ENCODE measurements at regions not wholly inside any gene's neighbourhood (a gene's known extent, or its start where the extent isn't known, plus 50 kb on each side); places are given as distances from the start of the nearest gene placed in this dataset.

DNA sequence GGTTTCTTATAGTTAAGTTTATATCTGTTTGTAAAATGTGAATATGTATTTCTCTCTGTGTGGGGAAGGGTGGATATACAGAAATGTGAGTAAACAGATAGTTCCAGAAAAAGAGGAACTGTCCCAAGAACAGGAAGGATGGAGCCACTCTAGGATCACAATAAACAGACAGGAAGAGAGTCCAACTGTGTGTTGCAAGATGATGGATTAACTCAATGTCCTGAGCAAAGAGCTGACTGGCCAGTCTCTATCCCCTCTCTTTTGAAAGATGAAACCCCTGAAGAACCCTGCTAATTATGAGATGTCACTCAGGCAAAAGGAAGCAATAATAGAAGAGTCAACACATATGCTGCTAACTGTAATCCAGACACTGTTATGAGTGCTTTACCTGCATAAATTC is 202.7 kb downstream of the SEMA6A start:
- Mint-ChIP-seq H3K4me1 (no peaks in the 10 kb centered on the region), H3K4me3 (no peak overlapping the region), H3K27ac (no peak overlapping the region), H3K36me3 (no peaks in the 10 kb centered on the region), H3K9me3 (no peaks in the 10 kb centered on the region)
- no peak for ATAC-seq
- no peak for DNase-seq (ENCODE audit: low spot score in 2 of 2)

- H3K4me1 Mint-ChIP-seq = no peaks in the 10 kb centered on the region
- ATAC-seq = no peak
- no peak for DNase-seq (ENCODE audit: low spot score in 2 of 2)
- no peak overlapping the region for H3K27ac Mint-ChIP-seq
- no peaks in the 10 kb centered on the region for H3K36me3 Mint-ChIP-seq
- H3K9me3 Mint-ChIP-seq = no peaks in the 10 kb centered on the region
- H3K4me3 Mint-ChIP-seq = no peak overlapping the region
These were observed 203.2 kb downstream of the SEMA6A start for GRCh38 chr5:116371431-116371830.

- Mint-ChIP-seq H3K4me3 (no peak overlapping the region), H3K36me3 (no peaks in the 10 kb centered on the region), H3K4me1 (no peaks in the 10 kb centered on the region), H3K27ac (no peak overlapping the region), H3K9me3 (no peaks in the 10 kb centered on the region)
- no peak for ATAC-seq
- DNase-seq (ENCODE audit: low spot score in 2 of 2) = no peak
These were observed 203.7 kb downstream of the SEMA6A start for GRCh38 chr5:116370886-116371285.

DNA sequence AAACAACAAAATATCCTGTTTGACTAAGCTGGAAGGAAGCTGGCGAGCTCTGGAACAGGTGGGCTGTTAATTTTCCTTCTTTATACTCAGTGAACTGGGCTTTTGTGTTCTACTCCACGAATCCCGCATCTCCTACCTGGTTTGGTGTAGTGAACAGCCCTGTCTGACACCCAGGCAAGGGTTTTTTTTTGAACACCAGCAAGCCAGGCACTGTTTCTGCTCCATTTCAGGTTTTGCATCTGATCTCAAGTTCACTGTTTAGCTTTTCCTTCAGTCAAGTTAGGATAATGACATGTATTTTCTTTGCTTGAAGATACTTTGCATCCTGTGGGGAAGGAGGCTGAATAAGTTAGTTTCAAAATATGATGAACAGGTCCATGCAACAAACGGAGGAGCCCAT is 204.5 kb downstream of the SEMA6A start:
- ATAC-seq (no peak), DNase-seq (ENCODE audit: low spot score in 2 of 2) (no peak)
- Mint-ChIP-seq H3K4me1 (no peaks in the 10 kb centered on the region), H3K9me3 (no peaks in the 10 kb centered on the region), H3K27ac (no peak overlapping the region), H3K4me3 (no peak overlapping the region), H3K36me3 (no peaks in the 10 kb centered on the region)

DNA sequence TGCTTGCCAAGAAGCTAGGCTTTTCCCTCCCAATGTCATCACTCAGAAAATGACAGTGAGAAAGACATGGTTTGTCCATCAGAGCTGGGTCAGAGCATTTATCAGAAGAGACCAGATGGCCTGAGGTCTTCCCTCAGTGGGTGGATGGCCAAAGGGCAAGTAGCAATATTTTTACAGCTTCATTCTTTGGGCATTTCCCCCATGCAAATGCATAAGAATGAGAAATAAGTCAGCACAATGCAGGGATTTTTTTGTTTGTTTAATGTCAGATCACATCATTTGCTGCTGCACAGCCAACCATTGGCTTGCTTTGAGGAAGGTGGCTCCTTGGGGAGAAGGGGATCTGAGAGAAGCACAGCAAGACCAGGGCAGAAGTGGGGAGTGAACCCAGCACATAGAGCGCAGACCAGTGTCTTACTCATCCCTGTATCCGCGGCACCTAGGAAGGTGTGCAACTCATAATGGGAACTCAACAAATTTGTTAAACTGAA is 209.6 kb downstream of the SEMA6A start:
- no peak for DNase-seq (ENCODE audit: low spot score in 2 of 2)
- no peak for ATAC-seq
- no peaks in the 10 kb centered on the region for H3K9me3 Mint-ChIP-seq
- H3K4me3 Mint-ChIP-seq = no peak overlapping the region
- H3K27ac Mint-ChIP-seq = no peak overlapping the region
- no peaks in the 10 kb centered on the region for H3K36me3 Mint-ChIP-seq
- no peaks in the 10 kb centered on the region for H3K4me1 Mint-ChIP-seq

- Mint-ChIP-seq H3K9me3 (no peaks in the 10 kb centered on the region), H3K4me1 (no peaks in the 10 kb centered on the region), H3K4me3 (no peak overlapping the region), H3K27ac (no peak overlapping the region), H3K36me3 (no peaks in the 10 kb centered on the region)
- ATAC-seq = no peak
- DNase-seq (ENCODE audit: low spot score in 2 of 2) = no peak
These were observed 210.8 kb downstream of the SEMA6A start for GRCh38 chr5:116363780-116364179.

DNA sequence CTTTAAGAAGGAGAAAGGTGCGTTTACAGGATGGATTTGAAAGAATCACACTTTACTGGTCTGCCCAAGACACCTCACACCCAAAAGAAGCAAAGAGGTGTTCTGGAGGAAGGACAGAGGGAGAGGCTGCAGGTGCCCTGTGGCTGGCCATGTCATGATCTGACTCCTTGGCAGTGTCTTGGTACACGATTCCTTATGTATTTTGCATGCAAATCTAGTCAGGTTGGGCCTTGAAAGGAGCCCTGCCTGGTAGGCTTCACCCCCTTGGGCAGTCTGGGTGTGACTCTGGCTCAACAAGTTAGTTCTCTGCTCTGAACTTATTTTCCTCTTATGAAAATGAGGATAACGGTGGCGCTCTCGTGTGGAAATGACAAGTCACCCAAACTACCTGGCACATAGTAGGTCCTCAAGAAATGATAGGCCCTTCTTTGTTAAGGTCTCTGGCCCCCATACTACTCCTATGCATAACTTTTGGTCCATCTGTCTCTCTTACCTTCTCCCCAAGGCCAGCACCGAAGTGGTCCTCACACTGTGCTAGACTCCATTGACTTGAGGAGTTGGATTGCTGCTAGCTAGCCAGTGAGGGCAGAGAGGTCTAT is 212.5 kb downstream of the SEMA6A start:
- DNase-seq (ENCODE audit: low spot score in 2 of 2) (no peak), ATAC-seq (no peak)
- no peaks in the 10 kb centered on the region for H3K9me3 Mint-ChIP-seq
- H3K4me1 Mint-ChIP-seq = no peaks in the 10 kb centered on the region
- H3K27ac Mint-ChIP-seq = no peak overlapping the region
- no peaks in the 10 kb centered on the region for H3K36me3 Mint-ChIP-seq
- no peak overlapping the region for H3K4me3 Mint-ChIP-seq

GRCh38 chr5:116361171-116361967 is 213.3 kb downstream of the SEMA6A start:
- H3K4me3 Mint-ChIP-seq = no peak overlapping the region
- no peak overlapping the region for H3K27ac Mint-ChIP-seq

DNA sequence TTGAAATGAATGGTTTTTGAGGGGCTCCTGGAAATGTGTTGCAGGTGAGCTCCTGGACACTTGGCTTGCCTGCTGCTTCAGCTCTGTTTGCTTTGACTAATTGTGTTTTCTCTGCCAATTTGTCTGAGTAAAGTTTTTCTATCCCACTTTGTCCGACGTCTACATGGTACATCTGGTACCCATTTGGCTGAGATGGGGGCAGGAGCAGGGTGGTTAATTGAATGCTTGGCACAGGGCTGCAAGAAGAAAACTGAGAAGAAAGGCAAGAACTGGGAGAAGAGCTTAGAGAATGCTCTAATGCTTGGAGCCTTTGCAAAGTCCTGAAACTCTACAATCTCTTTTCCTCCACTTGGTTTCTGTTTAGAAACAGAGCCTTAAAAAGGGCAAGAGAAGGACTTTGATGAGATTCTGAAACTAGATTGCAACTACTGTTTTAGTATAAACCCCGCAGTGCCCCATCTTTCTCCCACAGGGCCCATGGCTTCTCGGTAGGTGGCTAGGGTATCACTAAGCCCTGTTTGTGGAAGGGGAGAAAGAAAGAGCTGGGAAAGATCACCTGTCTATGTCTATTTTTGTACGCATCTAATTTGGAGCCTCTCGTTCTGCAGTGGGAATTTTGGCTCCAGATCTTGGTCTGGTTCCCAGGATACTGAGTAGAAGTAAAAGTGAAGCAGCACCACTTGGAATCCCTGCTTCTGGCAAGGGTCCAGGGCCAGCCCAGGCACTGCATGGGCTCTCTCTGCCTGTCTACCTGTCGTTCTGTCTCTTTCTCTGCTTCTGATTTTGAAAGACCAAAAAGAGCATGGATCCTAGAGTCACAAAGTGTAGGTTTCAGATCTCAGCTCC is 214.4 kb downstream of the SEMA6A start:
- no peak overlapping the region for H3K27ac Mint-ChIP-seq
- no peak for DNase-seq (ENCODE audit: low spot score in 2 of 2)
- H3K36me3 Mint-ChIP-seq = no peaks in the 10 kb centered on the region
- H3K4me3 Mint-ChIP-seq = no peak overlapping the region
- ATAC-seq = no peak
- no peaks in the 10 kb centered on the region for H3K9me3 Mint-ChIP-seq
- H3K4me1 Mint-ChIP-seq = no peaks in the 10 kb centered on the region

More at GRCh38 chr5:116361171-116361967, 213.3 kb downstream of the SEMA6A start:
- no peaks in the 10 kb centered on the region for H3K4me1 Mint-ChIP-seq
- ATAC-seq (no peak), DNase-seq (ENCODE audit: low spot score in 2 of 2) (no peak)
- no peaks in the 10 kb centered on the region for H3K36me3 Mint-ChIP-seq
- H3K9me3 Mint-ChIP-seq = no peaks in the 10 kb centered on the region

GRCh38 chr5:116359592-116359991 is 215.0 kb downstream of the SEMA6A start:
- H3K4me1 Mint-ChIP-seq = no peaks in the 10 kb centered on the region
- peaks cover 4% of the 10 kb centered on the region for H3K9me3 Mint-ChIP-seq
- DNase-seq (ENCODE audit: low spot score in 2 of 2) (no peak), ATAC-seq (no peak)
- no peak overlapping the region for H3K27ac Mint-ChIP-seq
- no peaks in the 10 kb centered on the region for H3K36me3 Mint-ChIP-seq
- H3K4me3 Mint-ChIP-seq = no peak overlapping the region

GRCh38 chr5:116358911-116359418 is 215.7 kb downstream of the SEMA6A start:
- Mint-ChIP-seq H3K4me1 (no peaks in the 10 kb centered on the region), H3K36me3 (no peaks in the 10 kb centered on the region), H3K27ac (no peak overlapping the region), H3K9me3 (peaks cover 6% of the 10 kb centered on the region), H3K4me3 (no peak overlapping the region)
- DNase-seq (ENCODE audit: low spot score in 2 of 2) (no peak), ATAC-seq (no peak)

GRCh38 chr5:116358015-116358523 is 216.6 kb downstream of the SEMA6A start:
- H3K4me3 Mint-ChIP-seq = no peak overlapping the region
- no peak for ATAC-seq
- H3K9me3 Mint-ChIP-seq = peaks cover 10% of the 10 kb centered on the region
- no peaks in the 10 kb centered on the region for H3K4me1 Mint-ChIP-seq
- H3K36me3 Mint-ChIP-seq = no peaks in the 10 kb centered on the region
- no peak for DNase-seq (ENCODE audit: low spot score in 2 of 2)
- H3K27ac Mint-ChIP-seq = no peak overlapping the region

- no peaks in the 10 kb centered on the region for H3K36me3 Mint-ChIP-seq
- no peak overlapping the region for H3K27ac Mint-ChIP-seq
- peaks cover 10% of the 10 kb centered on the region for H3K9me3 Mint-ChIP-seq
- ATAC-seq = no peak
- H3K4me3 Mint-ChIP-seq = no peak overlapping the region
- no peaks in the 10 kb centered on the region for H3K4me1 Mint-ChIP-seq
- no peak for DNase-seq (ENCODE audit: low spot score in 2 of 2)
These were observed 218.6 kb downstream of the SEMA6A start for GRCh38 chr5:116355819-116356601.

GRCh38 chr5:116354699-116355098 is 219.9 kb downstream of the SEMA6A start:
- H3K4me3 Mint-ChIP-seq = no peak overlapping the region
- ATAC-seq = no peak
- no peak overlapping the region for H3K27ac Mint-ChIP-seq
- H3K4me1 Mint-ChIP-seq = no peaks in the 10 kb centered on the region
- no peaks in the 10 kb centered on the region for H3K36me3 Mint-ChIP-seq
- no peak for DNase-seq (ENCODE audit: low spot score in 2 of 2)
- H3K9me3 Mint-ChIP-seq = peaks cover 16% of the 10 kb centered on the region
